ENCODE measurements at regions not wholly inside any gene's neighbourhood (a gene's known extent, or its start where the extent isn't known, plus 50 kb on each side); places are given as distances from the start of the nearest gene placed in this dataset.

GRCh38 chr9:36745977-36746376 is 173.3 kb downstream of the MELK start:
- TF ChIP-seq CTCF (IDR thresholded peaks at IDR 0.05) (no peak), EZH2phosphoT487 (IDR thresholded peaks at IDR 0.05) (no peak), EZH2 (IDR thresholded peaks at IDR 0.05) (no peak)

Measured in neural progenitor cell (in vitro differentiated cells).